Cardiac muscle cell (in vitro differentiated cells and primary cell): ENCODE measurements at regions not wholly inside any gene's neighbourhood (a gene's known extent, or its start where the extent isn't known, plus 50 kb on each side); places are given as distances from the start of the nearest gene placed in this dataset.

Source experiments
- DNase-seq, 2 donors: peaks; one replicate each; pipeline versions ENCODE4 v3.0.0 to v3.0.0-alpha.2; 2010 to 2017; ENCODE audit warnings: low read depth in 1 of 2, low spot score in 1 of 2
- H3K27ac ChIP-seq: fragments of 200-600 bp; sonication (generic); 2 replicates; pipeline ENCODE4 v1.5.1; 2016
- H3K27me3 ChIP-seq: fragments of 200-600 bp; sonication (generic); 2 replicates; pipeline ENCODE4 v1.6.0; 2016; ENCODE audit warnings: control low read depth
- H3K36me3 ChIP-seq: fragments of 200-600 bp; sonication (generic); 2 replicates; pipeline ENCODE4 v1.5.1; 2016; ENCODE audit warnings: control low read depth
- H3K4me1 ChIP-seq: fragments of 200-600 bp; sonication (generic); 2 replicates; pipeline ENCODE4 v1.8.1; 2017; ENCODE audit warnings: low read depth, mild to moderate bottlenecking, mixed run types
- H3K4me3 ChIP-seq: fragments of 200-600 bp; sonication (generic); 2 replicates; pipeline ENCODE4 v1.5.1; 2016; ENCODE audit warnings: mild to moderate bottlenecking
- H3K9me3 ChIP-seq: fragments of 200-600 bp; sonication (generic); 2 replicates; pipeline ENCODE4 v1.5.1; 2017; ENCODE audit warnings: low read depth, mild to moderate bottlenecking, control low read depth
- CTCF ChIP-seq: IDR thresholded peaks from 2 replicates; pipeline ENCODE4 v1.5.1; 2012; ENCODE audit warnings: low read depth, mild to moderate bottlenecking, low read length

- H3K27me3 ChIP-seq, result no peaks in the 10 kb centered on the region
- no peaks in the 10 kb centered on the region for H3K4me1 ChIP-seq
- H3K27ac ChIP-seq, result no peak overlapping the region
- H3K9me3 ChIP-seq, result no peaks in the 10 kb centered on the region
- no peak for DNase-seq
- no peak for TF ChIP-seq CTCF
- no peak overlapping the region for H3K4me3 ChIP-seq
- H3K36me3 ChIP-seq, result no peaks in the 10 kb centered on the region
These were observed 103.1 kb upstream of the TEX13D start for GRCh38 chrX:124229374-124229773.

- DNase-seq, result no peak
- Histone ChIP-seq H3K27me3 (no peaks in the 10 kb centered on the region), H3K27ac (no peak overlapping the region), H3K9me3 (no peaks in the 10 kb centered on the region), H3K36me3 (no peaks in the 10 kb centered on the region), H3K4me1 (no peaks in the 10 kb centered on the region), H3K4me3 (no peak overlapping the region)
- TF ChIP-seq CTCF, result no peak
These were observed 101.6 kb upstream of the TEX13D start for GRCh38 chrX:124230655-124231450.

GRCh38 chrX:124231451-124231759 lies 101.1 kb upstream of the TEX13D start:
- no peaks in the 10 kb centered on the region for H3K9me3 ChIP-seq
- no peak overlapping the region for H3K4me3 ChIP-seq
- no peaks in the 10 kb centered on the region for H3K36me3 ChIP-seq
- DNase-seq, result no peak
- no peak overlapping the region for H3K27ac ChIP-seq
- no peaks in the 10 kb centered on the region for H3K27me3 ChIP-seq
- no peak for TF ChIP-seq CTCF
- H3K4me1 ChIP-seq, result no peaks in the 10 kb centered on the region

- DNase-seq, result no peak
- H3K4me3 ChIP-seq, result no peak overlapping the region
- no peak for TF ChIP-seq CTCF
- no peaks in the 10 kb centered on the region for H3K9me3 ChIP-seq
- H3K27me3 ChIP-seq, result no peaks in the 10 kb centered on the region
- H3K36me3 ChIP-seq, result no peaks in the 10 kb centered on the region
- no peak overlapping the region for H3K27ac ChIP-seq
- no peaks in the 10 kb centered on the region for H3K4me1 ChIP-seq
These were observed 99.8 kb upstream of the TEX13D start for GRCh38 chrX:124232523-124233201.

- no peak for DNase-seq
- TF ChIP-seq CTCF, result no peak
- H3K27ac ChIP-seq, result no peak overlapping the region
- H3K9me3 ChIP-seq, result no peaks in the 10 kb centered on the region
- H3K4me3 ChIP-seq, result no peak overlapping the region
- H3K36me3 ChIP-seq, result no peaks in the 10 kb centered on the region
- no peaks in the 10 kb centered on the region for H3K4me1 ChIP-seq
- no peaks in the 10 kb centered on the region for H3K27me3 ChIP-seq
These were observed 98.1 kb upstream of the TEX13D start for GRCh38 chrX:124234348-124234747.
